GM18868 (cell line): ENCODE measurements at regions not wholly inside any gene's neighbourhood (a gene's known extent, or its start where the extent isn't known, plus 50 kb on each side); places are given as distances from the start of the nearest gene placed in this dataset.

ENCODE experiments used
- ATAC-seq: cut with Tn5 transposase; IDR thresholded peaks from one replicate; pipeline ENCODE4 v1.9.1; 2021; ENCODE audit warnings: mild to moderate bottlenecking, moderate library complexity; ENCODE audit not compliant: unreplicated experiment

DNA sequence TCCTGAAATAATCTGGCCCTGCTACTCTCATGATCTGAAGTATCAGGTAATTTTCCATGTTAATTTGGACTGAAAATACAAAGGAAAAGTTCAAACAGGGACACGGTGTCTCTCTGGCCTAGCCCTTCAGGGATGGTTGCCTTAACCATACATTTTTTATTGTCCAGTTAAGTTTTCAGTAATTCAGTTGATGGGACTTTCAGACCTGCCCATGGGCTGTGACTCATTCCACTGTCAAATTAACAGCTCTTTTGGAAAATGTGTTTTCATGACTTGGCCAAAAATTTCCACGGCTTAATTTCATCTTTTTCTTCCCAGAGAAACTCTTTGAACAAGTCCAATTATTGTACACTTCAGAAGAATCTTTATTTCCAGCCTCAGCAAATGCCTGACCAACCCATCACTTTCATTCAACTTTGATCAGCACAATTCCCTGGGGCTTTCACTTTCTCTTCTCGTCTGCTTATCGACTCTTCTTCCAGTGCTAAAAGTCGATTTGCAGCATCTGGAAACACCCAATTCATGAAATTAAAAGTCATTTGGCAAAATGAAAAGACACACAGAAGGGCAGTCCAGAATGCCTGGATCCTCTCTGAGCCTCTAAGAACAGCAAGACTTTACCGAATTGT is 293.9 kb downstream of the RAB28 start:
- ATAC-seq: no peak

DNA sequence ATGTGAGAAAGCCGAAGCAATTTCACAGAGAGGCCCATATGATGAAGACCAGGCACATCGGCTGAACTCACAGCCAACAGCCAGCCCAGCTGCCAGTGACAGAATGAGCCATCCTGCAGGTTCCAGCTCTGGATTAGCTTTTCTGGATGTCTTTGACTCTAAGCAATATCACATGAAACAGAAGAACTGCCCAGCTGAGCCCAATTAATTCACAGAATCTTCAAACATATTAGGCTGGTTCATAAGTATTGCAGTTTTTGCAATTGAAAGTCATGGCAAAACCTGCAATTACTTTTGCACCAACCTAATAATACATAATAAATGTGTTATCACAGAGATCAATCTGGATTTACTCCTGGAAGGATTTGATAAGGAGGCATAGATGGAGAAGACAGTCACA is 299.9 kb downstream of the RAB28 start:
- no peak for ATAC-seq

DNA sequence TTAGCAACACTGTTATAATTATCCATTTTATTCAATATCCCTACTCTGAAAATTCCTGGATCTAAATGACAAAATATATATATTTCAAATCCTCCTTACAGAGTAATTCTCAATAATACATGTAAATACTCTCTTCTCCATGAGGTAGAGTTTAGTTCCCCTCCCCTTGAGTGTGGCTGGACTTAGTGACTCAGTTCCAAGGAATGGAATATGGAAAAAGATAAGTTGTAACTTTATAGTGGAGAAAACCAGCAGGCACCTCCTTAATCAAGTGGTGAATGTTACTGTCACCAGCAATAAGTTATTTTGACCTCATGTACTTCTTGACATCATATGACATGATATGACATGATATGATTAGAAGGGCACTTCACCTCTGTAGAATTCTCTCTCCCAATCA is 302.0 kb downstream of the RAB28 start:
- no peak for ATAC-seq

DNA sequence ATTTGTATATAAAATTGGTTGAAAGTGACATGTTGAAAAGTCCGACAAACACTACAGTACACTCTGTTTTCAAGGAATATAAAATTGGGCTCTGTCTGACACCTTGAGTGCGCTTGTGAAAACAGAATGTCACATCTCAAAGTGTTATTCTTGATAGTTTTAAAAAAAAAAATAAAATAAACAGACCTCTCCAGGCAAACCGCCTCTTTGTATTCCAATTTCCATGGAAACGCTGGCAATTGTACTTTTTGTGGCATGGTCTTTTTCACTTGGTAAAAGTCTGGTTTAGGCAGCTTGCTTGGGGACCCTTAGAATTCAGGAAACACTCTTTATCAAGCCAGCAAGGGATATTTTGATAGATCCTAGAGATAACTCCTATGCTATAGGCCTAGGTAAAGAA is 302.5 kb downstream of the RAB28 start:
- no peak for ATAC-seq

DNA sequence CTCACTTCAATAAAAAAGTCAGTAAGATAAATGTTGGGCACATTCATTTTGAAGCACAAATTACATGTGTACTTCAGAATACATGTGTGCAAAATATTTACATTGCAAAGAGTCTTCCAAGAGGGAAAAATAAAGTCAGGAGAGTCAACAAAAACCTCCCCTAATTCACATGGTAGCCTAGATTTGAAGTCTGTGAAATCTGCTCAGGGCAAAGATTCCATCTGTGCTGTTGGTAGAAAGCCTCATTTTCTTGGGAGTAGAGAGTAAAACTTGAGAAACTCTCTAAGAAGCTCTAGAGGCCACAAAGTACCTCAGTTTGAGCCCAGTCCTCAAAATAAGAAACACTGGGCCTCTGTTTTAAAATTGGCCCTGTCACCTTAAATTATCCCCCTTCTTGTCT is 303.4 kb downstream of the RAB28 start:
- no peak for ATAC-seq

DNA sequence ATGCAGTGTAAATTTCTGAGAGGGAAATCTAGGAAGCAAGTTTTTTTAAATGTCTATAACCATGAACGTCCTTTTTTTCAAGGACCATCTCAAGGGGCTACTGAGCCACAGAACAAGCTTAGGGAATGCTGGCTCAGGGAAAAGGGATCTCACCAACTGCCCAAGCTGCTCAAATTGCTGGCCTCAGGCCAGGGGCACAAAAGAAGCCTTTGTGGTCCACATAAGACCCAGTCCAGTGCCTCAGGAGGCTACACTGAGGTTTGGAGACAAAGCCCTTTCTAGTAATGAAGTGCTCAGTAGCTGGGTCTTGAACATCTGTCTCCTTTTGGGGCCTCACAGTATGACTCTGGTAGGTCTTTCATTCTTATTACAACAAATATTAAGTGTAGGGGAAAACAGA is 305.5 kb downstream of the RAB28 start:
- ATAC-seq: no peak

DNA sequence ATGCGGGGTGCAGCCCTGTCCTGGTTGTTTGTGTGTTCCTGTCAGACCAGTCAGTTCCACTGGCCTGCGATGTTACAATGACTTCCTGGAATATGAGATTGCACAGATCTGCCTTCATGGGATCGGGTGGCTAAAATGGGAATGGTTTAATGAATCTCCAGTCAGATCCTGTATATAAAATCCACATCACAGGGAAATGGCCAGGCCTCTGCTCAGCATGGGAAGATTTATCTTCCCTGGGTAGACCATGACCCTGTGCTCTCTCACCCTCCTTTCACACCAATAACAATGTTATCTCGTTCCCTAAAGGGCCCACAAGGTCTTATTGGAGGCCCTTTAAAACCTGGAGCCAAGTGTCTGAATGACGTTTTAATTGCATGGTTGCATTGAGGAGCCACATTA is 307.4 kb downstream of the RAB28 start:
- ATAC-seq: no peak

DNA sequence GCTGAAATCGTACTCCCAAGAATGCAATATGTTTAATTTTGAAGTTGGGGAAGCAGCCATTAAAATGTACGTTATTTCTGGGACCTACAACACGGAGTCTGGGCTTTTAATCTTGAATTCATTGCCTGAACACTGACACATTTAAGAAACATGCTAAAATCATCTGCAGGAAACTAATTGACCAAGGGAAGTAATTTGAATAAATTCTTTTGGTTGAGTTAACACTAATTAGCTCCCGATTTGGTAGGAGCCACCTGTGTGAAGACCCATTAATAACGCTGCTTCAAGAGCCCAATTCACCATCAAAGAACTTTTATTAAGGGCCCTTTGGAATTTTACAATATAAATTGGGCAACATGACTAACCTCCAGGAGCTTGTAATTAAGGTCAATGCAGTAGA is 309.2 kb downstream of the RAB28 start:
- ATAC-seq: no peak

DNA sequence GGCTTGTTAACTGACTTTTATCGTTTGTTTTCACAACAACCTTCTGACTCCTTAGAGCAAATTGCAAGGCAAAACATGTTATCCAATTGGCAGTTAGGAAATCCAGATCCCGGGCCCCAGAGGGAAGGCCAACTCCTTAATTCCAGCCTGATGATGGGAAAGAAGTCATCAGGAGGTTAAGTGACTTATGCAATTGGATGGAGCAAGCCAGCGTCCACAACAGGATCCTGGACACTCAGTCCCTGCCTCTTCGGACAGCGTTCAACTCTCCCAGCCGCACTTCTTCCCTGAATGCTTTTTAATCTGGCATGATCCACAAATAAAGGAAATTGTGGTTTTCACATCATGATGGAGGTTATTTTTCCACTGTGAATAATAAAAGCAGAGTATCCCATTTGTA is 310.1 kb downstream of the RAB28 start:
- no peak for ATAC-seq

DNA sequence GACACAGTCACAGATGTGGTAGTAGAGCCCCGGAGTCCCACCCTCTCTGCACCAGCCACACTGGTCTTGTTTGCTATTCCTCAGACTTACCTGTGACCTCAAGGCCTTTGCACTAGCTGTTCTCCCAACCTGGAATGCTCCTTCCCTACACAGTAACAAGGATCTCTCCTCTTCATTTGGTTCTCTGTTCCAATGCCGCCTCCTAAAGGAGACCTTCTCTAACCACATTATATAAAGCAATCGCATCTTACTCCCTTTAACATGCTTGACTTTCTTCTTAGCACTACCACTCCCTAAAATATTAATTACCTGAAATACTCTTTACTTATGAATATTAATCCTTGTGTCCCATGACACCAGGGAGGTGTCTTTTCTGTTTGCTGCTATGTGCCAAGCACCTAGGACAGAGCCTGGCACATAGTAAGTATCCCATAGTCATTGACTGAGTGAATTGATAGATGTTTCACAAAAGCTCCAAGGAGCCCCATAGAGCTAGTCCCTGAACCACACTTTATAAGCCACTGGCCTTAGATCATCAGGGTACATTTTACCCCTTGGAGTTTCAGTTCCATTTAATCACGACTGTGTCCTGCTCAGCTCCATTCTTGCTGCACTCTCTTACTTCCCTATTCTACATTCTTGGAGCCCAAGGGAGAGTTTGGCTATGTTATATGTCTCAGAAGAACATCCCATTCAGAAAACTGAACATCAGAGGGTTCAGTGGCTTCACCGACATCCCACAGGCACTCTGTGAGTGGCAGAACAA is 312.7 kb downstream of the RAB28 start:
- no peak for ATAC-seq

DNA sequence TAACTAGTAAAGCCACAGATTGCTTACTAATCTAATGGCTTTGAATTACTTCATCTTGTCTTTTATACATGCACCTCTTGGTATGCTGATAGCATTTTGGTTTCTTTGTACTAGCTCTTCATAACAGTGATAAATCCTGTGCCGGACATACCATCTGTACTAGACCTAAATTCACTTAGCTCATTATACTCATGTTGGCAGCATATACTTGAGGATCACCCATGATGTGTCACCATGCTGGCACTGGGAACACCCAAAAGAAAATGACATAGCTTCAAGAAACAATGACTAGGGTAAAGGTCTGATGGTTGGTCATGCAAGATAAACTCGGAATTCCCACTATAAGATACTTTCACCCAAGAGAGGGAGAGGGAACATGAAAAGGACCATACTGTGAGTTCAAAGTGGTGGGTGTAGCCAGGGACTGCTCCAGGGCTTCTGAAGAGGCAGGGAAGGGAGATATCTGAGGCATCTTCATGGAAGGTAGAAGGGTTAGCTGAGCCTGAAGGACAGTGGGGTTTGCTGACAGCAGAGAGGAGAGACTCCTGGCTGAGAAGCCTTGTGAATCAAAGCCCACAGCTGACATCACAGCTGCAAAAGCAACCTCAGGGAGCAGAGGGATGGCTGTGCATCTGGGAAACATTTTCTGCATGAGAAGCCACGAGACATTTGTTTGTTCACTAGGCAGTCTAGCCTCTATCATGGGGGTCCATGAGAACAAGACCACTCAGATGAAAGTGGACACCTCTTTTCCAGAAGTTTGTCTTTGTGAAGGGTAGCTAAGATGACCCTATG is 314.2 kb downstream of the RAB28 start:
- no peak for ATAC-seq

DNA sequence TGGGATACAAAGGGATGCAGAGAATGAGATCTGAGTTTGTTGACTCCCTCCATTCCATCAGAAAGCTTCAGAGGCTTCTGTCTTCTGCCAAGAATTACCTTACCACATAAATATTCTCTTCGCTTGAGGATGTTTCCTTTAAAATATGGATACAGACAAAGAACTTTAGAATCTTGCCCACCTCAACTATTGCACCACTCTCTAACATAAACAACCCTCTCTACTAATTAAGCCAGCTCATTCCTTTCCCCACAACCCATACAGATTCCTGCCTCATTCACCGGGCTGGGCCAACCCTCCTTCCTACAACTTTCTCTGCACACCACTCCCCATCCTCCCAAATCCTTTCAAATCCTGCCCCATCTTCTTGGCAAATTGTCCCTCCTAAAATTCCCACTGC is 315.8 kb downstream of the RAB28 start:
- ATAC-seq: no peak

DNA sequence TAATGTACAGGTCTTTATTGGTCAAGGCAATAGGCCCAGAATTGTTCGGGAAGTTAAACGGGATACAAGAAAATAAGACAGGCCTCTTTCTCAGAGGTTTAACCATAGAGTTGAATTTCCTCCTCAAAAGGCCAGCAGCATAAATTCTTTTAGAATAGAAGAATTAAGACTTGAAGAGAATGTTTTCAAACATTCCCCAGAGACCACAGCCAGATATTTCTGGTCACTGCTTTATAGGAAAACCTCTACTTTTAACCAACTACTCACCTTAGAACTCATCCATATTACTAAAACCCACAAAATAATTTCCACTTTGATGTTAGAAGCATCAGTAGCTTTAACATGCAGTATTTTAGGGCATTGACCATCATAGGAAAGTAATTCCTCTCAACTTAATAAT is 317.9 kb downstream of the RAB28 start:
- ATAC-seq: no peak

DNA sequence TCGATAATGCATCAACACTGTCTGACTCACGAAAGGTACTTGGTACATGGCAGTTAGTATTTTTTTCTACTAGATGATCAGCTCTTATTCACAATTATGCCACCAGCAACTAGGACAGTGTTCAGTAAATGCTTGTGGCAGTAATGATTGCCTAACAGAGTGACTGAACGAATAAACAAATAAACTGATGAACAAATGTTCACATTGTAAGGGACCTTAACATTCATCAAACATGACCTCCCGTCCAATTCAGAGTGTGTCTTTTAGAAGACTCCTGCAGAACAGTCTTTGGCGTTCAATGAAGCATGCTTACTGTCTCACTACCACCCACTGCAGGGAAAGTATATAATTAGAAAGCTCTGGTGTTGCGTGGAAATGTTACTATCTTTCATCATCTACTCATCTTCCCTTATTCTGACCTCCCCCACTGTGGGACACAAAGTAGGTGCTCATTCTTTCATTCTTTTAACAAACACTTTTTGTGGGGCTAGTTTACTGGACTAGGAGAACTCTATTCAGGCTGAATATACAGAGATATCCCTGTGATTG is 319.3 kb downstream of the RAB28 start:
- no peak for ATAC-seq

DNA sequence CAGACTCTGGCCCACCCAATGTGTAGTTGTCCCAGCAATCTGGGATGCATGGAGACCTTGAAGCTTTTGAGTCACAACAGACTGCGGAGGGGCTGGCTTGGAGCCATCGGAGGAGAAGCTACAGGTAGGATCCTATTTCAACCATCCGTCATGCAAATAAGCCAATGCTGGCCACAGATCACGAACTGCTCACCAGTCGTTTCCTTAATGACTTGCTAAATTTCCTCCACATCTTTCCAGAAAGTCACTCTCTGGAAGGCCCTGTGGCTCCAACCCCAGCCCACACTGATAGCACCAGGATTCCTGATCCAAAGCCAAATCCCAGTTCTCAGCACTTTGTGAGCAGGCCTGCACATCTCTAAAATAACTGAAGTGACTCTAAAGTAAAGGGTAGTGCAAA is 321.3 kb downstream of the RAB28 start:
- no peak for ATAC-seq

DNA sequence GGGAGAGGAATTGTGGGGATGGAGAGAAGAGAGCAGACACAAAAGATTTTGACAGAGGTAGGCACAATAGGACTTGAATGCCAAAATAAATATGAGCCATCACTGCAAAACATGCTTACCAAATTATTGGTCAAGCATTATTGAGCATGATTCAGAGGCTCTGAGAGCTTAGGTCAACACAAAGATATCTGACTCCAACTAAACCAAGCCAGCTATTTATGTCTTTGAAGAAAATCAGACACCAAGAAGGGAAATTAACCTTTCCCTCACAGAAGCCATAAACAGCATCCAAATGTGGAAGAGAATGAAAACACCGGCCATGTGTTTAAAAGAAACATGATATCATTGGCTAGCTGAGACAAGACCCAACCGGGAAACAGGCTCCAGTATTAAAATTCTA is 323.2 kb downstream of the RAB28 start:
- no peak for ATAC-seq

DNA sequence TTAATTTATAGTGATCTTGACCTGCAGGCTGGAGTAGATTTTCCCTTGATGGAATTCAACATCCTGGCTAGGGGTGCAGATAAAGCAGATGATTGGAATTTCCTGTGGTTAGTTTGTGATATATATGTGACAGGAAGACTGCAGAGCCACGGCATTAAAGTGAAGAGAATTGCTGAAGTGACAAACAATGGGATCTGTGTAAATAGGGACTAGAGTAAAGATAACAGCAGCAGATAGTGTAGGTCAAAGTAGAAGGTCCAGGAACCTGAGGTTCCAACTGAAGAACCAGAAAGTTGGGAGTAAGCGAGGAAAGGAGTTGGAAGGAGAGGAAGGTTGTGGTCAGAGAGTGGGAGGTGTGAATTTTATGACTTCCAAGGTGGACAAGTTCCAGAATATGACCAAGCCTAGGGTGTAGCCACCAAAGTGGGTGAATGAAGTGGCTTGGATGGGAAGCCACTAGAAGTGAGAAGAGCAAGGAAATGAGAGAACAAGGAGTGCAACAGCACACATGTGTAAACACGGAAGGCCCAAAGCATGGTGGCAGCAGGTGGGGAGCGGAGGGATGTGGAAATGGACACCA is 325.0 kb downstream of the RAB28 start:
- ATAC-seq: no peak

DNA sequence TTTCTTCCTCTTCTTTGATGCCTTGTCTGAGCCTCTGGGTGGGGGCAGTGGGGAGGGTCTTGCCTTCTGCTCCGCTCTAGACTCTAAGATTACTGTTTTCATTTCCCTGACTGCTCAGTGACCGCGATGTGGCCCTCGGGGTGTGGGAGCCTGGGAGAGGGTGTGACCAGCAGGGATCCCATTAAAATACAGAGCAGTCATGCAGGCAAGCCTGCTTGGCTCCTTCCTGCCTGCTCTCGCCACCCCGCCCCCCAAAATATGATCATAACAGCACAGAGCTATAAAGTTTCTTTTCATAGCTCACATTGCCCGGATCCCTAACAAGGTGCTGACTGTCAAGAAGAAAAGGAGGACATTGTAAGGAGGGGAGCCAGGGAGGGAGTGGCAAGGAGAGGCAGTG is 332.9 kb downstream of the RAB28 start:
- ATAC-seq: no peak

DNA sequence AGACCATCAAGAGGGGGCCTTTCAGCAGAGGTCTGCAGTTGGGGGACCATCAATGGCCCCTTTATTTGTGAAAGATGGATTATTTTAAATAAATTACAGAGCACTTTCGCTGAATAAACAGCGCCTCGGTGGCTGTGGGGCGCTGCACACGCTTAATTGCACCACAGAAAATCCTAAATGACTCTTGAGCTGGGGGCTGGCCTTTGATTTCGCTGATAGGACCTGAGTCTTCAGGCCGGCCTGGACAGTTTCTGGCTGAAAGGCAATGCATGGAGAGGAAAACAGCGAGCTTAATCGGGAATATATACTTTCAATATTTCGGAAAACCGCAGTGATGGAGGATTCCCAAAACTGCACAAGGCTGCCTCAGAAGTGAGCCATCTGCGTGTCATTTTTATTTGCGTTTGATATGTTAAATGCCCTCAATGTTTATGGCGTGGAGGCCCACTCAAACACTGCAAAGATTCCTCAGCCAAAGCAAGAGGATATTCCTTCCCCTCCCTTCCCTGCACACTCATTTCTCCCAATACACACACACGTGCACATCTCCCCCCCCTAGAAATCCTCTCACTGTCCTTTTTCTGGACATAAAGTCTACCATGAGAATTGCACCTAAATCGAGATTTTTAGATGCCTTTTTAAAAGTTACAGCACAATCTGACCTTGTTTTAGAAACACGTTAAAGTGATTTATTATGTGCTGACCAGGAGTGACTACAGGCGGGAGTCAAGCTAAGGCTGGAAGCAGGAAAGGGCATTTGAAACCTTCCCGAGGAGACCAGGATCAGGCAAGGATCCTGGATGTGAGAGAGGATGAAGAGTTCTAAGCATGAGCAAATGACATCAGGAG is 340.7 kb downstream of the RAB28 start:
- ATAC-seq: no peak

DNA sequence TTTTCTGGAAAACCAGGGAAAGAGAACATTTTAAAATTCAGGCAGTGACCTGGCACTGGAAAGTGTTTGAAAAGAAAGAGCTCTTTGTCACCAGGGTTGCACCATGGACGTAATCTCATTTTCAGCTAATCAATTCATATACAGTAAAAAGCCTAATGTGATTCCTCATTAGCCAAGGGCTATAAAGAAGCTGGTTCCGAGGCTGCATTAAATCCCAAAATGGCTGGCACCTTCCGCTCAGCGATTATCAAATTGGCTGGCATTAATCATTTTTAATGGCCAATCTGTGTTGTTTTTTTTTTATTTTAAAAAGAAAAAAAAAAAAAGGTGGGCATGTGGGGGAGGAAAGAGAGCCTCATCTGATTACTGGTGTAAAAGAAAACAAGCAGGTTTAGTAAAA is 341.4 kb downstream of the RAB28 start:
- ATAC-seq: no peak

DNA sequence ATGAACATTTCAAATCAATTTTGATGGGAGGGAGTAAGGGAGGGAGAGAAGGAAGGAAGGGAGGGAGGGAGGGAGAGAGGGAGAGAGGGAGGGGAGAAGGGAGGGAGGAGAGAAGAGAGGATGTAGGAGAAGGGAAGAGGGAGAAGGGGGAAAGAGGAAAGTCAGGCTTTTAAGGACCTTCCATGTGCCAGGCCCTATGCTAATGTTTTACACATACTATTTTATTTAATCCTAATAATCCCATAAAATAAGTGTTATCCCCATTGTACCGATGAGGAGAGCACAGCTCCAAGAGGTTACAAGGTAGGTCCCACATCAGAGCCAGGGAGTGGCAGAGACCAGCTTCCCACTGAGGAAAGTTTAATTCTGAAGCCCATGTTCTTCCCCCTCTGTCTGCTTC is 341.9 kb downstream of the RAB28 start:
- no peak for ATAC-seq
